HepG2 (cell line): ENCODE measurements at regions not wholly inside any gene's neighbourhood (a gene's known extent, or its start where the extent isn't known, plus 50 kb on each side); places are given as distances from the start of the nearest gene placed in this dataset.

Experiments
- HMGXB3 ChIP-seq: sonication (generic); formaldehyde crosslinking; IDR thresholded peaks from 2 replicates; pipeline ENCODE4 v1.4.0; 2020; ENCODE audit warnings: missing genetic modification reagents, borderline replicate concordance
- RERE ChIP-seq: IDR thresholded peaks from 2 replicates; pipeline ENCODE4 v1.6.1; 2016; ENCODE audit warnings: low read depth, missing genetic modification reagents, missing compliant biosample characterization
- SMYD3 ChIP-seq: sonication (generic); formaldehyde crosslinking; IDR thresholded peaks from 2 replicates; pipeline ENCODE4 v1.8.1; 2023; ENCODE audit warnings: mild to moderate bottlenecking, missing genetic modification reagents
- TAF15 ChIP-seq: fragments of 200-400 bp; formaldehyde crosslinking; IDR thresholded peaks from one replicate; pipeline ENCODE4 v1.6.1; 2018; ENCODE audit warnings: mild to moderate bottlenecking, low read depth, low read length; ENCODE audit not compliant: poor library complexity, severe bottlenecking
- TCF7L2 ChIP-seq: IDR thresholded peaks from 2 replicates; pipeline ENCODE4 v1.6.1; 2011; ENCODE audit warnings: mild to moderate bottlenecking, low read depth, low read length, moderate library complexity
- TGIF2 ChIP-seq: IDR thresholded peaks from 2 replicates; pipeline ENCODE4 v1.6.1; 2016; ENCODE audit warnings: control low read depth, missing compliant biosample characterization

GRCh38 chr10:36880898-36881297 is 244.5 kb upstream of the ANKRD30A start:
- TF ChIP-seq RERE (CRISPR knock-in tag) (no peak), HMGXB3 (no peak), SMYD3 (no peak), TCF7L2 (no peak), TGIF2 (CRISPR knock-in tag) (no peak), TAF15 (no peak)
